Esophagus muscularis mucosa (tissue), 4 donors: ENCODE measurements at regions not wholly inside any gene's neighbourhood (a gene's known extent, or its start where the extent isn't known, plus 50 kb on each side); places are given as distances from the start of the nearest gene placed in this dataset.

ENCODE experiments used
- DNase-seq: peaks from one replicate; pipeline ENCODE4 v3.0.0-alpha.2; 2017; ENCODE audit errors: extremely low spot score
- H3K27ac ChIP-seq, 4 donors: fragments of 200-600 bp; sonication (generic); replicated peaks in 1 of 4; 1 replicate in 3 of 4; 2 replicates in 1 of 4; pipeline ENCODE4 v1.5.1; 2016 to 2019; ENCODE audit warnings: mild to moderate bottlenecking in 1 of 4
- H3K27me3 ChIP-seq, 4 donors: fragments of 200-600 bp; sonication (generic); one replicate each; pipeline versions ENCODE4 v1.5.1 to v1.6.0; 2016 to 2019
- H3K36me3 ChIP-seq, 4 donors: fragments of 200-600 bp; sonication (generic); one replicate each; pipeline ENCODE4 v1.5.1; 2016 to 2019
- H3K4me1 ChIP-seq, 4 donors: fragments of 200-600 bp; sonication (generic); one replicate each; pipeline ENCODE4 v1.5.1; 2016 to 2019
- H3K4me3 ChIP-seq, 4 donors: fragments of 200-600 bp; sonication (generic); 1 replicate in 2 of 4; 2 replicates in 2 of 4; pipeline ENCODE4 v1.5.1; 2016 to 2019; ENCODE audit warnings: mild to moderate bottlenecking in 4 of 4, moderate library complexity in 1 of 4
- H3K9me3 ChIP-seq, 4 donors: fragments of 200-600 bp; sonication (generic); 1 replicate in 3 of 4; 2 replicates in 1 of 4; pipeline ENCODE4 v1.5.1; 2016 to 2019
- EP300 ChIP-seq: sonication (generic); formaldehyde crosslinking; IDR thresholded peaks from one replicate; pipeline ENCODE4 v1.6.1; 2017; ENCODE audit warnings: antibody characterized with exemption
- POLR2A ChIP-seq: fragments of 450-650 bp; IDR thresholded peaks from one replicate; pipeline ENCODE4 v1.6.1; 2017; ENCODE audit warnings: antibody characterized with exemption, moderate library complexity, mild to moderate bottlenecking, low read depth
- POLR2AphosphoS5 ChIP-seq, 2 donors: sonication (generic); formaldehyde crosslinking; IDR thresholded peaks; one replicate each; pipeline ENCODE4 v1.6.1; 2017; ENCODE audit warnings: antibody characterized with exemption in 2 of 2
- WGBS: methylation state at CpG from one replicate; pipeline ENCODE4 v1.1.5; 2018; 5-methylcytosine and 5-hydroxymethylcytosine counted together
- intact Hi-C: fragments of 100-400 bp; cut with DNase I; formaldehyde crosslinking; loops from one replicate; pipeline ENCODE4 v1.15.1; 2023
- TF ChIP-seq, protein P1 (sequence below), 3 experiments: fragments of 200-600 bp in 2 of 3; fragments of 450-650 bp in 1 of 3; sonication (generic) in 2 of 3; IDR thresholded peaks; one replicate each; pipeline ENCODE4 v1.5.1; 2017 to 2019; ENCODE audit warnings: antibody characterized with exemption in 3 of 3, mild to moderate bottlenecking in 2 of 3, moderate library complexity in 1 of 3

DNA sequence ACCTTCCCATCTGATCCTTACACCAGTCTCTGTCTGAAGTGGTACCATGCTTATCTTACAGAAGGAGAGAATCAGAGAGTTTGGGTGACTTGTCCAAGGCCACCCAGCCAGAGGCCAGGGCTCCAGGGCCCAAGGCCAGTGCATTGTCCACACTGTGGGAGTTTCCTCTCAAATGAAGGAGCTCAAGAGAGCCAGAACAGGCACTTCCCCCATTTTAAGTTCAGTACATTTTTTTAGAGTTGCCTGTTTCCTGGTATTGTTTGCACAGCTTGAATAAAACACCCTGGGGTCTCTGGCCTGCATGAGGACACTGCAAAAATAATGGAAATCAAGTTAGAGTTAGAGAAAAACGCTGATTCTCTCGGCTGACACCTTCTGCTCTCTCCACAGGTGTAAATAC lies 284.0 kb downstream of the SQOR start:
- WGBS: 67% methylated on average over 2 of the region's 2 CpGs
- no peak for DNase-seq
- Histone ChIP-seq H3K4me1 (peaks cover 0 to 6% (median 0%) of the 10 kb centered on the region in 4 donors), H3K27ac (no peak overlapping the region), H3K27me3 (no peaks in the 10 kb centered on the region), H3K9me3 (no peaks in the 10 kb centered on the region), H3K36me3 (no peaks in the 10 kb centered on the region), H3K4me3 (no peak overlapping the region)
- no peak for TF ChIP-seq POLR2AphosphoS5 (IDR thresholded peaks at IDR 0.05)
- TF ChIP-seq POLR2A: no peak
- TF ChIP-seq, protein P1, sequence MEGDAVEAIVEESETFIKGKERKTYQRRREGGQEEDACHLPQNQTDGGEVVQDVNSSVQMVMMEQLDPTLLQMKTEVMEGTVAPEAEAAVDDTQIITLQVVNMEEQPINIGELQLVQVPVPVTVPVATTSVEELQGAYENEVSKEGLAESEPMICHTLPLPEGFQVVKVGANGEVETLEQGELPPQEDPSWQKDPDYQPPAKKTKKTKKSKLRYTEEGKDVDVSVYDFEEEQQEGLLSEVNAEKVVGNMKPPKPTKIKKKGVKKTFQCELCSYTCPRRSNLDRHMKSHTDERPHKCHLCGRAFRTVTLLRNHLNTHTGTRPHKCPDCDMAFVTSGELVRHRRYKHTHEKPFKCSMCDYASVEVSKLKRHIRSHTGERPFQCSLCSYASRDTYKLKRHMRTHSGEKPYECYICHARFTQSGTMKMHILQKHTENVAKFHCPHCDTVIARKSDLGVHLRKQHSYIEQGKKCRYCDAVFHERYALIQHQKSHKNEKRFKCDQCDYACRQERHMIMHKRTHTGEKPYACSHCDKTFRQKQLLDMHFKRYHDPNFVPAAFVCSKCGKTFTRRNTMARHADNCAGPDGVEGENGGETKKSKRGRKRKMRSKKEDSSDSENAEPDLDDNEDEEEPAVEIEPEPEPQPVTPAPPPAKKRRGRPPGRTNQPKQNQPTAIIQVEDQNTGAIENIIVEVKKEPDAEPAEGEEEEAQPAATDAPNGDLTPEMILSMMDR (IDR thresholded peaks at IDR 0.05): no peak
- TF ChIP-seq EP300: no peak
- intact Hi-C loops: no loop called here

GRCh38 chr15:45919806-45920205 lies 285.0 kb downstream of the SQOR start:
- Histone ChIP-seq H3K27ac (no peak overlapping the region), H3K36me3 (no peaks in the 10 kb centered on the region), H3K27me3 (no peaks in the 10 kb centered on the region), H3K4me1 (peaks cover 0 to 6% (median 0%) of the 10 kb centered on the region in 4 donors), H3K9me3 (no peaks in the 10 kb centered on the region), H3K4me3 (no peak overlapping the region)
- intact Hi-C loops: no loop called here
- TF ChIP-seq POLR2AphosphoS5 (IDR thresholded peaks at IDR 0.05) (no peak), EP300 (no peak), POLR2A (no peak)
- TF ChIP-seq, protein P1 (IDR thresholded peaks at IDR 0.05): no peak
- WGBS: 90% methylated on average over 6 of the region's 6 CpGs
- DNase-seq: no peak

- no peaks in the 10 kb centered on the region for H3K36me3 ChIP-seq
- intact Hi-C loops: no loop called here
- H3K4me1 ChIP-seq: peaks cover 0 to 6% (median 0%) of the 10 kb centered on the region in 4 donors
- no peaks in the 10 kb centered on the region for H3K27me3 ChIP-seq
- WGBS: 34% methylated on average over 4 of the region's 4 CpGs
- H3K9me3 ChIP-seq: no peaks in the 10 kb centered on the region
- H3K27ac ChIP-seq: no peak overlapping the region
- no peak for DNase-seq
- no peak overlapping the region for H3K4me3 ChIP-seq
- TF ChIP-seq POLR2AphosphoS5 (IDR thresholded peaks at IDR 0.05): no peak
- TF ChIP-seq, protein P1 (IDR thresholded peaks at IDR 0.05): no peak
- no peak for TF ChIP-seq EP300
- no peak for TF ChIP-seq POLR2A
Measured at GRCh38 chr15:45921376-45921775, 286.5 kb downstream of the SQOR start.

DNA sequence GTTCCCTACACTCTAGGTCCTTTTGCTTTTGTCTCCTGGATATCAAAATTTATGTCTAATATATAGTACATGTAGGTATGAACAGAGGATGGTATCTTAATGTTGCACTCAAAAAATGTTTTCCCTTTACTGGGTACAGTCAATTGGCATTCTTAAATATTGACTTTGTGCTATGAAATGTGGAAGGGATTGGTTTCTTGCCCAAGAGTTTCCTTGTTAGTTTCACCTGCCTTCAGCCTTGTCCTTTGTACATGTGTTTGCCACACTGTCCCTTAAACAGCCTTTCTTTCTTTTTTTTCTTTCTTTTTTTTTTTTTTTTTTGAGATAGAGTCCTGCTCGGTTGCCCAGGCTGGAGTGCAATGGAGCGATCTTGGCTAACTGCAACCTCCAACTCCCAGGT lies 287.1 kb downstream of the SQOR start:
- Histone ChIP-seq H3K36me3 (no peaks in the 10 kb centered on the region), H3K9me3 (no peaks in the 10 kb centered on the region), H3K4me3 (no peak overlapping the region), H3K4me1 (peaks cover 0 to 6% (median 0%) of the 10 kb centered on the region in 4 donors), H3K27ac (no peak overlapping the region), H3K27me3 (no peaks in the 10 kb centered on the region)
- intact Hi-C loops: no loop called here
- 95% methylated on average over 2 of the region's 2 CpGs for WGBS
- no peak for DNase-seq
- TF ChIP-seq EP300: no peak
- TF ChIP-seq POLR2A: no peak
- TF ChIP-seq, protein P1 (IDR thresholded peaks at IDR 0.05): no peak
- no peak for TF ChIP-seq POLR2AphosphoS5 (IDR thresholded peaks at IDR 0.05)

- H3K27ac ChIP-seq: no peak overlapping the region
- WGBS: 84% methylated on average over 5 of the region's 5 CpGs
- intact Hi-C loops: no loop called here
- H3K4me3 ChIP-seq: no peak overlapping the region
- no peaks in the 10 kb centered on the region for H3K9me3 ChIP-seq
- no peaks in the 10 kb centered on the region for H3K36me3 ChIP-seq
- DNase-seq: no peak
- TF ChIP-seq, protein P1 (IDR thresholded peaks at IDR 0.05): no peak
- TF ChIP-seq POLR2AphosphoS5 (IDR thresholded peaks at IDR 0.05): no peak
- TF ChIP-seq POLR2A: no peak
- no peak for TF ChIP-seq EP300
- no peaks in the 10 kb centered on the region for H3K4me1 ChIP-seq
- no peaks in the 10 kb centered on the region for H3K27me3 ChIP-seq
Measured at GRCh38 chr15:45941367-45941766, 306.5 kb downstream of the SQOR start.
